ENCODE measurements at regions not wholly inside any gene's neighbourhood (a gene's known extent, or its start where the extent isn't known, plus 50 kb on each side); places are given as distances from the start of the nearest gene placed in this dataset.

GRCh38 chr19:29013988-29014387, 199.0 kb downstream of the UQCRFS1 start:
- TF ChIP-seq PBX3 (CRISPR knock-in tag; IDR thresholded peaks at IDR 0.05), result no peak
- no peak for TF ChIP-seq CTCF (tag by site-specific recombination; IDR thresholded peaks at IDR 0.05)
- TF ChIP-seq ZNF112 (tag by site-specific recombination; IDR thresholded peaks at IDR 0.05), result no peak
- TF ChIP-seq ZNF274 (IDR thresholded peaks at IDR 0.05; ENCODE audit: low read length), result no peak
- TF ChIP-seq ZNF274 (tag by site-specific recombination; IDR thresholded peaks at IDR 0.05; ENCODE audit: borderline replicate concordance), result no peak
- no peak for TF ChIP-seq ZNF174 (tag by site-specific recombination; IDR thresholded peaks at IDR 0.05)
- no peak for TF ChIP-seq ZNF184 (tag by site-specific recombination; IDR thresholded peaks at IDR 0.05)
- TF ChIP-seq ZNF473 (tag by site-specific recombination; IDR thresholded peaks at IDR 0.05), result no peak
- no peak for TF ChIP-seq ZNF133 (tag by site-specific recombination; IDR thresholded peaks at IDR 0.05)
- TF ChIP-seq SP7 (tag by site-specific recombination; IDR thresholded peaks at IDR 0.05), result no peak
- no peak for TF ChIP-seq PRDM6 (tag by site-specific recombination; IDR thresholded peaks at IDR 0.05)
- TF ChIP-seq ZNF555 (tag by site-specific recombination; conservative IDR thresholded peaks at IDR 0.05), result no peak
